Kidney (tissue), 13 donors: ENCODE measurements at regions not wholly inside any gene's neighbourhood (a gene's known extent, or its start where the extent isn't known, plus 50 kb on each side); places are given as distances from the start of the nearest gene placed in this dataset.

Experiments used
- DNase-seq, 5 donors: peaks; one replicate each; pipeline ENCODE4 v3.0.0-alpha.2; 2013 to 2020
- FAIRE-seq: peaks from 2 replicates; lab custom pipeline; 2012; peaks lifted over from hg19 to GRCh38; lab: Jason Lieb, UNC
- H3K27ac ChIP-seq, 2 donors: one replicate each; pipeline ENCODE4 v1.7.0; 2013; ENCODE audit warnings: low read depth in 2 of 2, low read length in 2 of 2, inconsistent platforms in 1 of 2
- H3K27me3 ChIP-seq: one replicate; pipeline ENCODE4 v1.7.1; 2013; ENCODE audit warnings: low read length, inconsistent platforms; ENCODE audit not compliant: control insufficient read depth, insufficient read depth
- H3K36me3 ChIP-seq, 3 donors: one replicate each; pipeline versions ENCODE4 v1.7.0 to v1.7.1; 2013; ENCODE audit warnings: low read length in 3 of 3, control low read depth in 1 of 3, inconsistent platforms in 1 of 3; ENCODE audit not compliant: insufficient read depth in 3 of 3, control insufficient read depth in 2 of 3
- H3K4me1 ChIP-seq, 3 donors: one replicate each; pipeline versions ENCODE4 v1.7.0 to v1.7.1; 2013; ENCODE audit warnings: low read length in 3 of 3, inconsistent platforms in 1 of 3, low read depth in 1 of 3; ENCODE audit not compliant: control insufficient read depth in 2 of 3, insufficient read depth in 2 of 3
- H3K4me3 ChIP-seq, 3 donors: one replicate each; pipeline versions ENCODE4 v1.7.0 to v1.8.1; 2013; ENCODE audit warnings: low read length in 3 of 3, control low read depth in 1 of 3, inconsistent platforms in 1 of 3
- H3K9ac ChIP-seq, 3 donors: one replicate each; pipeline versions ENCODE4 v1.7.0 to v1.7.1; 2013; ENCODE audit warnings: low read length in 3 of 3, control low read depth in 1 of 3, inconsistent platforms in 1 of 3
- H3K9me3 ChIP-seq, 3 donors: one replicate each; pipeline versions ENCODE4 v1.7.0 to v1.7.1; 2013; ENCODE audit warnings: low read length in 3 of 3, control low read depth in 1 of 3, inconsistent platforms in 1 of 3; ENCODE audit not compliant: control insufficient read depth in 2 of 3, insufficient read depth in 1 of 3
- intact Hi-C: fragments of 100-400 bp; cut with DNase I; formaldehyde crosslinking; loops from one replicate; pipeline ENCODE4 v1.11.1; 2022
- TF ChIP-seq, protein P1 (sequence below): IDR thresholded peaks from 3 replicates; pipeline ENCODE4 v1.5.1; 2012; ENCODE audit warnings: mild to moderate bottlenecking, moderate library complexity, borderline replicate concordance; ENCODE audit not compliant: insufficient read depth; ENCODE audit errors: extremely low read depth
- donor health status: control.
- donor health status: control.
- donor health status: control.
- donor health status: control.
- donor health status: control.
- donor health status: DM: yes; HTN: yes; CAD: no.
- donor health status: Normal renal cell carcinoma (clear cell type).

DNA sequence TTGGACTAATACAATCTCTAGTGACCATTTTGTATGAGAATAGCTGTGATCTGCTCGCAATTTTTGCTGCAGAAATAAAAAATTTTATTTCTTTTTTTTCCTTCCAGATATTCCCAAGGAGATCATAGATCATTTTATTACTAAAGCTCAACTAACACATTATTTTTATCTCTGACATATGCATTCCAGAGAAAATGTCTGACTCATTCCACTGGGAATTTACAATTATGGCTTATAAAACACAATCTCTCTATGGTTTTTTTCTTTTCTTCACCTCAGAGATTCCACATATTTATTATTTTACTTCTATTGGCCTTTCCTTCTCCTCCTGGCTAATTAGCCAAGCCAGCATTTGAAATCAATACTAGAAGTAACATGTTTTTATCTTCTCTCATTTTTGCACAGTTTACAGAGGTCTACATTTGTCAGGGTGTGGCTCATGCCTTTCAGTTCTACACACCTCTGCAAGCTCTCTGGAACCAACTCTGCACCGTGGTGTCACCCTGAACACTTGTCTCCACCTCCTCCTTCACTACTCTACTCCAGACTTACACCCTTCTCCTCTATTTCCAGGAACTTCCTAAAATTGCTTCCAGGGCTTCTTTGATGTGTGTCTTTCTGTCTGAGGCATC lies 59.8 kb upstream of the GPM6A start:
- H3K27ac ChIP-seq, result no peak overlapping the region
- no peak overlapping the region for H3K9ac ChIP-seq
- no peak for DNase-seq
- TF ChIP-seq, protein P1, sequence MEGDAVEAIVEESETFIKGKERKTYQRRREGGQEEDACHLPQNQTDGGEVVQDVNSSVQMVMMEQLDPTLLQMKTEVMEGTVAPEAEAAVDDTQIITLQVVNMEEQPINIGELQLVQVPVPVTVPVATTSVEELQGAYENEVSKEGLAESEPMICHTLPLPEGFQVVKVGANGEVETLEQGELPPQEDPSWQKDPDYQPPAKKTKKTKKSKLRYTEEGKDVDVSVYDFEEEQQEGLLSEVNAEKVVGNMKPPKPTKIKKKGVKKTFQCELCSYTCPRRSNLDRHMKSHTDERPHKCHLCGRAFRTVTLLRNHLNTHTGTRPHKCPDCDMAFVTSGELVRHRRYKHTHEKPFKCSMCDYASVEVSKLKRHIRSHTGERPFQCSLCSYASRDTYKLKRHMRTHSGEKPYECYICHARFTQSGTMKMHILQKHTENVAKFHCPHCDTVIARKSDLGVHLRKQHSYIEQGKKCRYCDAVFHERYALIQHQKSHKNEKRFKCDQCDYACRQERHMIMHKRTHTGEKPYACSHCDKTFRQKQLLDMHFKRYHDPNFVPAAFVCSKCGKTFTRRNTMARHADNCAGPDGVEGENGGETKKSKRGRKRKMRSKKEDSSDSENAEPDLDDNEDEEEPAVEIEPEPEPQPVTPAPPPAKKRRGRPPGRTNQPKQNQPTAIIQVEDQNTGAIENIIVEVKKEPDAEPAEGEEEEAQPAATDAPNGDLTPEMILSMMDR, result no peak
- H3K27me3 ChIP-seq, result no peaks in the 10 kb centered on the region
- no peak overlapping the region for H3K4me3 ChIP-seq
- intact Hi-C loops, result no loop called here
- no peaks in the 10 kb centered on the region for H3K36me3 ChIP-seq
- H3K4me1 ChIP-seq, result no peaks in the 10 kb centered on the region
- H3K9me3 ChIP-seq, result no peaks in the 10 kb centered on the region
- no peak for FAIRE-seq

DNA sequence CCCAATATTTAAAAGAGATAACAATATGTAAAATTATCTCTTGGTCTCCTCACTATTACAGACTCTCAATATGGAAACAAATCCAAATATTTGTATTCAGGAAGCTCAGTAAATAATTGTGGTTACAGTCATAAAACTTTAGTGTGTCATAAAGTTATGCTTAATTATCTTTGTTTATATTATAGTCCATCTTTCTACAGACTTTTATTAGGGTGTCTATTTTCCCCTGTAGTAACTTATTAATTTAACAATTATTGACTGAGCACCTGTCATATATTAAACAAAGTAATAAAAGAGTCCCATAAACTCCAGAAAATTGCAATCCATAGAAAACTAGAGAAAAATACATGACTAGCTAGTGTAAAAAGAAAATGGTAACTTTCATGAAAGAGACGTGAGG lies 61.6 kb upstream of the GPM6A start:
- H3K4me3 ChIP-seq, result no peak overlapping the region
- no peak overlapping the region for H3K27ac ChIP-seq
- no peaks in the 10 kb centered on the region for H3K27me3 ChIP-seq
- no peaks in the 10 kb centered on the region for H3K9me3 ChIP-seq
- no peak overlapping the region for H3K9ac ChIP-seq
- no peaks in the 10 kb centered on the region for H3K4me1 ChIP-seq
- H3K36me3 ChIP-seq, result no peaks in the 10 kb centered on the region
- TF ChIP-seq, protein P1, result no peak
- intact Hi-C loops, result no loop called here
- DNase-seq (no peak), FAIRE-seq (no peak)

DNA sequence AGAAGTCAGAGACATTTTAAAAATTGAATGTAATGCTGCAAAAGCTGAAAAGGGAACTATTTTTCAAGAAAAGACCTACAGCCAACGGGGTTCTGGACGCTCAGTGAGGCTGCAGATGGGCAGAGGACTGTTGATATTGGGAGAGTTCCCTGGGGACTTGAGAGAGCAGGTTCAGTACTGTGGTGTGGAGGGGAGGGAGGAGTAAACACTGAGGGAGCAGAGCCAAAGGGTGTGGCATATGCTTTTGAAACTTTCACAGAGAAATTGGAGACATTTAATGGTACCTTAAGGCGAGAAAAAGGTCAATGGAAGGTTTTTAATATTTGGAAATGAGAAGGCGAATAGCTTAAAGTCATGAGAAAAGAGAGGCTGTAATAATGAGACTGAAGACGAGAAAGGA lies 62.2 kb upstream of the GPM6A start:
- intact Hi-C loops, result no loop called here
- FAIRE-seq (no peak), DNase-seq (no peak)
- H3K27ac ChIP-seq, result no peak overlapping the region
- H3K4me3 ChIP-seq, result no peak overlapping the region
- no peaks in the 10 kb centered on the region for H3K27me3 ChIP-seq
- H3K4me1 ChIP-seq, result no peaks in the 10 kb centered on the region
- H3K9ac ChIP-seq, result no peak overlapping the region
- no peaks in the 10 kb centered on the region for H3K9me3 ChIP-seq
- TF ChIP-seq, protein P1, result no peak
- H3K36me3 ChIP-seq, result no peaks in the 10 kb centered on the region
